Breast epithelium (tissue), 3 donors: ENCODE measurements at regions not wholly inside any gene's neighbourhood (a gene's known extent, or its start where the extent isn't known, plus 50 kb on each side); places are given as distances from the start of the nearest gene placed in this dataset.

Experiments
- CTCF ChIP-seq, 3 donors: fragments of 450-650 bp; IDR thresholded peaks; one replicate each; pipeline ENCODE4 v1.5.1; 2016 to 2017; ENCODE audit warnings: antibody characterized with exemption in 3 of 3, mild to moderate bottlenecking in 3 of 3, moderate library complexity in 3 of 3
- POLR2A ChIP-seq: fragments of 450-650 bp; IDR thresholded peaks from one replicate; pipeline ENCODE4 v1.6.1; 2016; ENCODE audit warnings: antibody characterized with exemption, mild to moderate bottlenecking, moderate library complexity
- POLR2AphosphoS5 ChIP-seq, 3 donors: sonication (generic); formaldehyde crosslinking; IDR thresholded peaks; one replicate each; pipeline ENCODE4 v1.6.1; 2017; ENCODE audit warnings: antibody characterized with exemption in 3 of 3

GRCh38 chr16:85317704-85318103, 205.4 kb upstream of the CIBAR2 start:
- no peak for TF ChIP-seq CTCF (IDR thresholded peaks at IDR 0.05)
- no peak for TF ChIP-seq POLR2AphosphoS5 (IDR thresholded peaks at IDR 0.05)
- TF ChIP-seq POLR2A: no peak
